Keratinocyte (primary cell): ENCODE measurements at regions not wholly inside any gene's neighbourhood (a gene's known extent, or its start where the extent isn't known, plus 50 kb on each side); places are given as distances from the start of the nearest gene placed in this dataset.
"Not testable (repeated sequence)": the region's sequence is repeated elsewhere in the genome, so short reads cannot be mapped to it uniquely, and the experiment has no call there.

Experiments used
- DNase-seq: peaks from one replicate; pipeline ENCODE4 v3.0.0-alpha.2; 2011; ENCODE audit warnings: low read depth, missing footprints, low spot score
- FAIRE-seq: peaks from 2 replicates; lab custom pipeline; 2011; peaks lifted over from hg19 to GRCh38; lab: Jason Lieb, UNC
- H2AFZ ChIP-seq: 2 replicates; pipeline ENCODE4 v1.6.0; 2012; ENCODE audit warnings: low read length, control low read depth, inconsistent platforms; ENCODE audit not compliant: control insufficient read depth
- H3K27ac ChIP-seq: 2 replicates; pipeline ENCODE4 v1.5.1; 2011; ENCODE audit warnings: low read length; ENCODE audit not compliant: control insufficient read depth, insufficient read depth
- H3K27me3 ChIP-seq: 3 replicates; pipeline ENCODE4 v1.6.0; 2011; ENCODE audit warnings: low read length; ENCODE audit not compliant: control insufficient read depth, insufficient read depth; ENCODE audit errors: extremely low read depth
- H3K36me3 ChIP-seq, 2 experiments: 2 replicates in 1 of 2; 3 replicates in 1 of 2; pipeline ENCODE4 v1.5.1; 2011; ENCODE audit warnings: low read length in 2 of 2, mild to moderate bottlenecking in 1 of 2; ENCODE audit not compliant: control insufficient read depth in 2 of 2, insufficient read depth in 2 of 2; ENCODE audit errors: extremely low read depth in 1 of 2
- H3K4me1 ChIP-seq: 3 replicates; pipeline ENCODE4 v1.5.1; 2011; ENCODE audit warnings: low read length; ENCODE audit not compliant: control insufficient read depth, insufficient read depth; ENCODE audit errors: extremely low read depth
- H3K4me2 ChIP-seq: 3 replicates; pipeline ENCODE4 v1.6.0; 2011; ENCODE audit warnings: low read depth, low read length; ENCODE audit not compliant: control insufficient read depth, insufficient read depth; ENCODE audit errors: extremely low read depth
- H3K4me3 ChIP-seq, 3 experiments: fragments of 200-600 bp in 1 of 3; sonication (generic) in 1 of 3; 2 replicates in 2 of 3; 3 replicates in 1 of 3; pipeline ENCODE4 v1.5.1; 2011 to 2016; ENCODE audit warnings: low read length in 3 of 3, mild to moderate bottlenecking in 3 of 3, control low read depth in 2 of 3, inconsistent platforms in 1 of 3, low read depth in 1 of 3, mixed read lengths in 1 of 3, mixed run types in 1 of 3, moderate library complexity in 1 of 3; ENCODE audit not compliant: control insufficient read depth in 2 of 3, insufficient read depth in 2 of 3; ENCODE audit errors: extremely low read depth in 1 of 3
- H3K79me2 ChIP-seq: 2 replicates; pipeline ENCODE4 v1.6.0; 2012; ENCODE audit warnings: low read length; ENCODE audit not compliant: control insufficient read depth, insufficient read depth
- H3K9ac ChIP-seq: 3 replicates; pipeline ENCODE4 v1.6.0; 2011; ENCODE audit warnings: low read length; ENCODE audit not compliant: control insufficient read depth, insufficient read depth; ENCODE audit errors: extremely low read depth
- H3K9me1 ChIP-seq: 3 replicates; pipeline ENCODE4 v1.6.0; 2011; ENCODE audit warnings: low read length; ENCODE audit not compliant: control insufficient read depth, insufficient read depth; ENCODE audit errors: extremely low read depth
- H3K9me3 ChIP-seq: 2 replicates; pipeline ENCODE4 v1.5.1; 2012; ENCODE audit warnings: low read depth, low read length; ENCODE audit not compliant: control insufficient read depth
- H4K20me1 ChIP-seq: 3 replicates; pipeline ENCODE4 v1.6.0; 2011; ENCODE audit warnings: low read length; ENCODE audit not compliant: control insufficient read depth, insufficient read depth; ENCODE audit errors: extremely low read depth
- EZH2 ChIP-seq: IDR thresholded peaks from one replicate; pipeline ENCODE4 v1.6.1; 2012; ENCODE audit warnings: inconsistent platforms, mild to moderate bottlenecking, low read length, moderate library complexity
- dilution Hi-C: fragments of 300-500 bp; cut with MboI; formaldehyde crosslinking; loops from one replicate; pipeline ENCODE4 v1.7.0; 2020; ENCODE audit warnings: low sequenced_read_pairs; ENCODE audit not compliant: extremely low pct_ligation_motif_present
- TF ChIP-seq, protein P1 (sequence below), 3 experiments: IDR thresholded peaks in 1 of 3; conservative IDR thresholded peaks in 1 of 3; optimal IDR thresholded peaks in 1 of 3; 2 replicates in 2 of 3; 3 replicates in 1 of 3; pipeline versions ENCODE3 to v1.5.1; 2011; ENCODE audit warnings: low read length in 3 of 3, mild to moderate bottlenecking in 3 of 3, moderate library complexity in 2 of 3, control low read depth in 1 of 3, inconsistent platforms in 1 of 3; ENCODE audit not compliant: insufficient read depth in 2 of 3; ENCODE audit errors: extremely low read depth in 1 of 3

DNA sequence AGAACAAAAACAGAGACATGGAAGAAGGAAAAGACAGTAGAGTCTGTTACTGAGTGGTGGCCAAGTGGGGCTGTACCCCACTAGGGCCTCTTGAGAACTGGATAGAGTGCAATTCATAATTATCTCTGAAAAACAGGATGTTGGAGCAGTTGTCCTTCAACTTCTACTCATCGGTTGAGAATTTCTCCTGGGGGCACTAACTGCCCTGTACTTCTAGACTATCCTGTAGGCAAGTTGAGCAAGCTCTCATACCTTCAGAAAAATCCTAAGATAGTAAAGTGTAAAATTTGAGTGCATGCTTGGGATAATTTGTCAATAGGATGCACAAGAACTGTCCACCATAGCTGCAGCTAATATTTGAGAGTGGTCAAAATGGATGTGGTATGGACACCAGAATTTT, 179.7 kb upstream of the CNKSR2 start:
- dilution Hi-C loops: no loop called here
- Histone ChIP-seq H3K4me3 (no peak overlapping the region), H4K20me1 (no peaks in the 10 kb centered on the region), H3K36me3 (no peaks in the 10 kb centered on the region), H3K9me3 (no peaks in the 10 kb centered on the region), H2AFZ (no peak overlapping the region), H3K27me3 (no peaks in the 10 kb centered on the region), H3K9ac (no peak overlapping the region), H3K4me1 (no peaks in the 10 kb centered on the region), H3K79me2 (no peaks in the 10 kb centered on the region), H3K9me1 (no peaks in the 10 kb centered on the region), H3K4me2 (no peak overlapping the region), H3K27ac (no peak overlapping the region)
- FAIRE-seq (no peak), DNase-seq (no peak)
- TF ChIP-seq, protein P1, sequence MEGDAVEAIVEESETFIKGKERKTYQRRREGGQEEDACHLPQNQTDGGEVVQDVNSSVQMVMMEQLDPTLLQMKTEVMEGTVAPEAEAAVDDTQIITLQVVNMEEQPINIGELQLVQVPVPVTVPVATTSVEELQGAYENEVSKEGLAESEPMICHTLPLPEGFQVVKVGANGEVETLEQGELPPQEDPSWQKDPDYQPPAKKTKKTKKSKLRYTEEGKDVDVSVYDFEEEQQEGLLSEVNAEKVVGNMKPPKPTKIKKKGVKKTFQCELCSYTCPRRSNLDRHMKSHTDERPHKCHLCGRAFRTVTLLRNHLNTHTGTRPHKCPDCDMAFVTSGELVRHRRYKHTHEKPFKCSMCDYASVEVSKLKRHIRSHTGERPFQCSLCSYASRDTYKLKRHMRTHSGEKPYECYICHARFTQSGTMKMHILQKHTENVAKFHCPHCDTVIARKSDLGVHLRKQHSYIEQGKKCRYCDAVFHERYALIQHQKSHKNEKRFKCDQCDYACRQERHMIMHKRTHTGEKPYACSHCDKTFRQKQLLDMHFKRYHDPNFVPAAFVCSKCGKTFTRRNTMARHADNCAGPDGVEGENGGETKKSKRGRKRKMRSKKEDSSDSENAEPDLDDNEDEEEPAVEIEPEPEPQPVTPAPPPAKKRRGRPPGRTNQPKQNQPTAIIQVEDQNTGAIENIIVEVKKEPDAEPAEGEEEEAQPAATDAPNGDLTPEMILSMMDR (optimal IDR thresholded peaks at IDR 0.05 in 1 of 3, IDR thresholded peaks at IDR 0.05 in 1 of 3, conservative IDR thresholded peaks at IDR 0.05 in 1 of 3; ENCODE audit: extremely low read depth in 1 of 3, insufficient read depth in 2 of 3, low read length in 3 of 3): no peak
- TF ChIP-seq EZH2: no peak

DNA sequence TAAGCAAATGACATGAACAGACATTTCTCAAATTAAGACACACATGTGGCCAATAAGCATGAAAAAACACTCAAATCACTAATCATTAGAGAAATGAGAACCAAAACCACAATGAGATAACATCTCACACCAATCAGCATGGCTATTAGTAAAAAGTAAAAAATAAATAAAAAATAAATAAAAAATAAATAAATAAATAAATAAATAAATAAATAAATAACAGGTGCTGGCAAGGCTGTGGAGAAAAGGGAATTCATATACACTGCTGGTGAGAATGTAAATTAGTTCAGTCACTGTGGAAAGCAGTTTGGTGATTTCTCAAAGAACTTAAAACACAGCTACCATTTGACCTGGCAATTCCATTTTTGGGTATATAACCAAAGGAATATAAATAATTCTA, 167.1 kb upstream of the CNKSR2 start:
- DNase-seq: no peak
- FAIRE-seq: no peak
- Histone ChIP-seq H3K4me1 (no peaks in the 10 kb centered on the region), H3K4me2 (no peak overlapping the region), H3K27me3 (no peaks in the 10 kb centered on the region), H3K27ac (no peak overlapping the region), H3K36me3 (no peaks in the 10 kb centered on the region), H3K4me3 (no peak overlapping the region), H3K9me3 (no peaks in the 10 kb centered on the region), H2AFZ (no peak overlapping the region), H3K79me2 (no peaks in the 10 kb centered on the region), H3K9me1 (no peaks in the 10 kb centered on the region), H3K9ac (no peak overlapping the region), H4K20me1 (no peaks in the 10 kb centered on the region)
- dilution Hi-C loops: no loop called here
- no peak for TF ChIP-seq EZH2
- TF ChIP-seq, protein P1 (optimal IDR thresholded peaks at IDR 0.05 in 1 of 3, IDR thresholded peaks at IDR 0.05 in 1 of 3, conservative IDR thresholded peaks at IDR 0.05 in 1 of 3; ENCODE audit: extremely low read depth in 1 of 3, insufficient read depth in 2 of 3, low read length in 3 of 3): no peak

DNA sequence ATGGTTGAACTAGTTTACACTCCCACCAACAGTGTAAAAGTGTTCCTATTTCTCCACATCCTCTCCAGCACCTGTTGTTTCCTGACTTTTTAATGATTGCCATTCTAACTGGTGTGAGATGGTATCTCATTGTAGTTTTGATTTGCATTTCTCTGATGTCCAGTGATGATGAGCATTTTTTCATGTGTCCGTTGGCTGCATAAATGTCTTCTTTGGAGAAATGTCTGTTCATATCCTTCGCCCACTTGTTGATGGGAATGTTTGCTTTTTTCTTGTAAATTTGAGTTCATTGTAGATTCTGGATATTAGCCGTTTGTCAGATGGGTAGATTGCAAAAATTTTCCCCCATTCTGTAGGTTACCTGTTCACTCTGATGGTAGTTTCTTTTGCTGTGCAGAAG, 155.0 kb upstream of the CNKSR2 start:
- H3K9me1 ChIP-seq, H3K9ac ChIP-seq, H3K79me2 ChIP-seq, H4K20me1 ChIP-seq, DNase-seq, H3K4me2 ChIP-seq, H3K27me3 ChIP-seq, H3K36me3 ChIP-seq, H3K4me3 ChIP-seq, H2AFZ ChIP-seq, dilution Hi-C loops, H3K9me3 ChIP-seq, H3K27ac ChIP-seq, FAIRE-seq, H3K4me1 ChIP-seq: not testable (repeated sequence)
